Jurkat, Clone E6-1 (cell line): ENCODE measurements at regions not wholly inside any gene's neighbourhood (a gene's known extent, or its start where the extent isn't known, plus 50 kb on each side); places are given as distances from the start of the nearest gene placed in this dataset.
"Not testable (repeated sequence)": the region's sequence is repeated elsewhere in the genome, so short reads cannot be mapped to it uniquely, and the experiment has no call there.

Experiments
- DNase-seq: peaks from one replicate; pipeline ENCODE4 v3.0.0-alpha.2; 2011; ENCODE audit warnings: low read depth, low spot score
- H3K4me3 ChIP-seq: 2 replicates; pipeline ENCODE4 v1.5.1; 2011; ENCODE audit warnings: mild to moderate bottlenecking, low read length, control low read depth, moderate library complexity

DNA sequence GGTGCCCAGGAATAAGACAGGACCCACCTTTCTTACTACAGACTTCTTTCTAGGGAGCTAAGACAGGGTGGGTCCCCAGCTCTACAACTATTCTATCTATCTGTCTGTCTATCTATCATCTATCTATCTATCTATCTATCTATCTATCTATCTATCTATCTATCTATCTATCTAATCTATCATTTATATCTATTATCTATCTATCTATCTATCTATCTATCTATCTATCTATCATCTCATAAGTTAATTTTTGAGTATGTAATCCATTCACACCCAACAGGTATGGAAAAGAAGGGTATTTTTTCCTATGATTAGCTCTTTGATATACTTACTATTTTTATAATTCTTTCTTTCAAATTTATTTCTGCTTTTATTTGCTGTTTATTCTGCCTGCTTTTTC, 55.9 kb downstream of the BAMBI start:
- H3K4me3 ChIP-seq, result no peak overlapping the region
- DNase-seq, result no peak

DNA sequence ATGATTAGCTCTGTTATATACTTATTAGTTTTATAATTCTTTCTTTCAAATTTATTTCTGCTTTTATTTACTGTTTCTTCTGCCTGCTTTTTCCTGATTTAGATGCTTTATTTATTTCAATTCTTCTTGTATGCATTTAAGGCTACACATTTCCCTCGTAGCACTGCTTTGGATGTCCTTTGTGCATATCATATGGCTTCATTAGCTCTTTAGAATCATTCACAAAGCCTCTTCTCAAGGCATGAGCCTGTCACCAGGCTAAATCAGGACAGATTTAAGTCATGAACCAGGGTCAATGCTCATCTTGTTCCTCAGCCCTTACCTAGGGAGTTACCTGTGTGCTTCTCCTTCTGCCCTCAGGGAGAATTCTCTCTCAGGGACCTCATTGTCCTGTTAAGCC, 56.3 kb downstream of the BAMBI start:
- H3K4me3 ChIP-seq, result no peak overlapping the region
- no peak for DNase-seq

DNA sequence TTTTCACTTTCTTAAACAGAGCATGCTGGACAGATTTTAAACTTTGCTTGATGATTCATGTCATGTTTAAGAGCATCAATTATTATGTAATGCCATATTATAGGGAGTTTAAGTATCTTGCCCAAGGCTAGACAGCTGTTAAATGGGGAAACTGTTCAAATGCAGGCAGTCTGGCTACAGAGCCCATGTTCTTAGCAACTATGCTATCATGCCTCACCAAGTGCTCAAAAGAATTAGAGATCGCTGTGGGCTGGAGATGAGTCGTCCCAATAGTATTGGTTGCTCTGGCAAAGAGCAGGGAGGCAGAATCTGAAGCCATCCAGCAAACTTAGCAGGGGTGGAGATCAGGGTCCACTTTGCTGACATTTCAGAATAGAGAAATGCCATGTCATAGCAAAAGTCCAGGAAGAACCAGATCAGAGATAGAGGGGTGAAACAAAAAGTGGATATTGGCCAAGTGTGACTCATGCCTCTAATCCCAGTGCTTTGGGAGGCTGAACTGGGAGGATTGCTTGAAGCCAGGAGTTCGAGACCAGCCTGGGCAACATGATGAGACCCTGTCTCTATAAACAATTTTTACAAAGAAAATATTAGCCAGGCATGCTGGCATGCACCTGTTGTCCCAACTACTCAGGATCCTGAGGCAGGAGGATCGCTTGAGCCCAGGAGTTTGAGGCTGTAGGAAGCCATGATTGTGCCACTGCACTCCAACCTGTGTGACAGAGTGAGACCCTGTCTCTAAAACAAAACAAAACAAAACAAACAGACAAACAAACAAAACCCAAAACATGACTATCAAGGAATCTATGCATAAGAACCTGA, 57.8 kb downstream of the BAMBI start:
- DNase-seq, result no peak
- no peak overlapping the region for H3K4me3 ChIP-seq

GRCh38 chr10:28737096-28737495, 59.8 kb downstream of the BAMBI start:
- no peak overlapping the region for H3K4me3 ChIP-seq
- no peak for DNase-seq

GRCh38 chr10:28738200-28738599, 60.9 kb downstream of the BAMBI start:
- no peak overlapping the region for H3K4me3 ChIP-seq
- DNase-seq, result no peak

- no peak overlapping the region for H3K4me3 ChIP-seq
- no peak for DNase-seq
Observed at GRCh38 chr10:28743576-28743975, 66.3 kb downstream of the BAMBI start.

- no peak overlapping the region for H3K4me3 ChIP-seq
- no peak for DNase-seq
Observed at GRCh38 chr10:28744069-28744768, 66.9 kb downstream of the BAMBI start.

DNA sequence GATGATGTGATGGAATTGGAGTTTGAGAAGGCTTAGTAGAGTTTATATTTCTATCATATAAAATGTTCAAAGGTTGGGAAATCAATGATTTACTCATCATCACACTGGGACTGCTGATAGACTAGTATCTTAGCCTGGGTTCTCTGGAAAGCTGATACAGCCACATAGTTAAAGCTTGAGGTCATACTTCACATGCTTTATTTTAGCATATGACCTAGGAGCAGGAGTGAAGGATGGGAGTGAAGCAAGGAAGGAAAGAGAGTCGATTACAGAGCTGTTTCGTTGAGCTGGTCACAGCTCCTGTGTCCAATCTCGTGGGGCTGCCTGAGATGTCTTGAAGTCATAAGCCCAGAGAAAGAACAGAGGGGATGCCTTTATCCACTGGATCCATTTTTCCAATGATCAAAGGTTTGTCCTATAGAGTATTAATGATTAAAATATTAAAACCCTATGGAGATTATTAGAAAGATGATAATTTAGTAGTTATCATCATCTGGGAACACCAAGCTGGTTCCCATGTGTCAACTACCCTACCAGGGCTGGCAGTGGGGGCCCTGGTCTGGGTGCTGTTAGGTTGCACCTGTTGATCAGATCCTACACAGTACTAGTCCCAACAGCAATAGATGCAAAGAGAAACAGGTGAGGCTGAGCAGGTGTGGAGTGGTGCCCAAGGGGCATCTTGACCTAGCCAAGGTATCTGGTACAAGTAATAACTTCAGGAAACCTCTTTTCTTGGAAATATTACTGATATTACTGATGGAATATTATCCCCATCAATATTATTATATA, 77.8 kb downstream of the BAMBI start:
- DNase-seq, result no peak
- no peak overlapping the region for H3K4me3 ChIP-seq

DNA sequence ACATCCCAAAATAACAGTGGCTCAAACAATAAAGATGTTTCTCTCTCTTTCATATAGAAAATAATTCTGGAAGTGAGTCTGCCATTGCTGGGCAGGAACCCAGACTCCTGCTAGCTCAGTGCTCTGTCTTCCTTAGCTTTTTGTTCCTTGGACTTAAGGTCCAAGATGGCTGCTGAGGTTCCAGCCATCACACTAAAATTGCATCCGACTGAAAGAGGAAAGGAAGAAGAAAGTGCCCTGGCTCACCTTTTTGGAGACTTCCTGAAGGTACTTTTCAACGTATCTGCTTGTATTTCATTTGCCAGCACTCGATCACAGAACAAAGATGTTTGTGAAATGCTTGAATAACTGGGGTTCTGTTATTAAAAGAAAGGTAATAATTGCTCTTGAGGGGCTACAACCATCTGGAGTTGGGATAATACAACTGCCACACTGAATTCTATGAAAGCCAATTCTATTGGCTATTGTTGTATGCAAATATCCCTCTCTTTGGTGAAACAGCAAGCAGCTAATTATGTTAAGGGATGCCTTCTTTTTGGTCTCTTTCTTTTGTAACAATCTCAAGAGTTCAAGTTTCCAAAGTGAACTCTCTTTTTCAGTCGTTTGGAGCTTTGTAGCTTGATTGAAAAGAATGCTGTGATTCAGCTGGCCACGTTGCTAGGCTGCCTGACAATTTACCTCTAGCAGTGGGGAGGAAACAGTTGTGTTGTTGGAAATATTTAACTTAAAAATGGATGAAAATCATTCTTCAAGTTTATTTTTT, 83.9 kb downstream of the BAMBI start:
- no peak overlapping the region for H3K4me3 ChIP-seq
- DNase-seq, result no peak

- no peak for DNase-seq
- H3K4me3 ChIP-seq, result no peak overlapping the region
Observed at GRCh38 chr10:28763471-28764170, 86.3 kb downstream of the BAMBI start.

DNA sequence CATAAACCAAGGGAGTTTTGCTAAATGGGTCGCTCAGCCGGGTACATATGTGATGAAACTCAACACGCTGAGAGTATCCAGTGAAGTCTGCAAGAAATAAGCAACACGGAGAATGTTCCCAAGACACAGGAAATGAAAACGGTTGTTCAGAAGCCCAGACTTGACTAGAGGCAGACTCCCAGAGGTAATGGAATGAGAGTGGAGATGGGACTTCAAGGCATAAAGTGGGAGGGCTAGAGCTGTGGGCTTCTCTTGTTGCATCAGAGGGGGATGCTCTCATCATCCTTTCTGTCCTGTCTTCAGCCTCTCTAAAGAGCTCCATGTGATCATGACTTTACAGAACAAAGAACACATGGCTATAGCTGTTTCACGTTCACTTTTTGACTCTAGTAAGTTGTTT, 88.3 kb downstream of the BAMBI start:
- H3K4me3 ChIP-seq, result no peak overlapping the region
- no peak for DNase-seq

- H3K4me3 ChIP-seq, result no peak overlapping the region
- no peak for DNase-seq
Observed at GRCh38 chr10:28768227-28768626, 90.9 kb downstream of the BAMBI start.

DNA sequence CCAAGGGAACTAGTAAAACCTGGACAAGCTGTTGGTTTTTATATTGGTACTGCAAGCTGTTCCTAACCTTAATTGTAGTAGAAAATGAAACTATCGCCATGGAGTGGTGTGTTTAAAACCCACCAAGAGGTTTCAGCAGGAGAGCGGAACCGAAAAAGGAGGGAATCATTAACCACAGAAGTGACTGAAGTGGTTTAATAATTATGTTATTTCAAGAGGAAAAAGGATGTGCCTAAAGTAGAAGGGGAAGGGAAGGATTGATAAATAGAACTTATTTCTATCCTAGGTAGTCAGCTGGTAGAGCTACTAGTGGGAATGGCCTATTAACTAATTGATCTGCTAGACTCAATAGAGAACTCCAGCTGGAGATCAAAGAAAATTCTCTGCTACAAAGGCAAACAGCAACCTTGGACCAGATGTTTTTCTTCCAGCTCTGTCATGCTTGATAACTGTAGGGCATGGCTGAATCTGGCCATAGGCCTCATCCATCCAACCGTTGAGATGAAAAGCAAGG, 91.8 kb downstream of the BAMBI start:
- DNase-seq, result no peak
- H3K4me3 ChIP-seq, result no peak overlapping the region

DNA sequence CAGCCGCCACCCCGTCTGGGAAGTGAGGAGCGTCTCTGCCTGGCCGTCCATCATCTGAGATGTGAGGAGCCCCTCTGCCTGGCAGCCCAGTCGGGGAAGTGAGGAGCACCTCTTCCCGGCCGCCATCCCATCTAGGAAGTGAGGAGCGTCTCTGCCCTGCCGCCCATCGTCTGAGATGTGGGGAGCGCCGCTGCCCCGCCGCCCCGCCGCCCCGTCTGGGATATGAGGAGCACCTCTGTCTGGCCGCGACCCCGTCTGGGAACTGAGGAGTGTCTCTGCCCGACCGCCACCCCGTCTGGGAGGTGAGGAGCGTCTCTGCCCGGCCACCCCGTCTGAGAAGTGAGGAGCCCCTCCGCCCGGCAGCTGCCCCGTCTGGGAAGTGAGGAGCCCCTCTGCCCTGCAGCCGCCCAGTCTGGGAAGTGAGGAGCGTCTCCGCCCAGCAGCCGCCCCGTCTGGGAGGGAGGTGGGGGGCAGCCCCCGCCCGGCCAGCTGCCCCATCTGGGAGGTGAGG, 94.3 kb downstream of the BAMBI start:
- DNase-seq, H3K4me3 ChIP-seq: not testable (repeated sequence)

- DNase-seq, result no peak
- no peak overlapping the region for H3K4me3 ChIP-seq
Observed at GRCh38 chr10:28774051-28774995, 97.0 kb downstream of the BAMBI start.

DNA sequence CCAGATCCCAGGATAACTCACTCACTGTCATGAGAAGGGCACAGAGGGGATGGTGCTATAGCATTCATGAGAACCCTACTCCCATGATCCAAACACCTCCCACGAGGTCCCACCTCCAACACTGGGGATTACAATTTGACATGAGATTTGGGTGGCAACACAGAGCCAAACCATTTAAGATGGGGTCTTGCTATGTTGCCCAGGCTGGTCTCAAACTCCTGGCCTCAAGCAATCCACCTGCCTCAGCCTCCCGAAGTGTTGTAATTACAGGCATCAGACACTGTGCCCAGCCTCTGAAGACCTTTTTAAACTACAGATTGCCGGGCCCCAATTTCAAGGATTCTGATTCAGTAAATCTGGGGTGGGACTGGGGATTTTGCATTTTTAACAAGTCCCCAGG, 98.5 kb downstream of the BAMBI start:
- no peak overlapping the region for H3K4me3 ChIP-seq
- no peak for DNase-seq

- H3K4me3 ChIP-seq, result no peak overlapping the region
- no peak for DNase-seq
Observed at GRCh38 chr10:28776519-28776918, 99.2 kb downstream of the BAMBI start.
